IgD-negative memory B cell (primary cell): ENCODE measurements at regions not wholly inside any gene's neighbourhood (a gene's known extent, or its start where the extent isn't known, plus 50 kb on each side); places are given as distances from the start of the nearest gene placed in this dataset.

Experiments
- H3K27ac Mint-ChIP-seq, 3 donors: one replicate each; pipeline ENCODE4 v1.8.0; 2020 to 2022; ENCODE audit warnings: mild to moderate bottlenecking in 3 of 3, mixed read lengths in 3 of 3, moderate library complexity in 1 of 3
- H3K27me3 Mint-ChIP-seq: one replicate; pipeline ENCODE4 v1.8.0; 2021; ENCODE audit warnings: mixed read lengths
- H3K36me3 Mint-ChIP-seq: one replicate; pipeline ENCODE4 v1.8.0; 2020; ENCODE audit warnings: mild to moderate bottlenecking, mixed read lengths
- H3K4me1 Mint-ChIP-seq, 3 donors: one replicate each; pipeline ENCODE4 v1.8.0; 2020 to 2022; ENCODE audit warnings: mixed read lengths in 3 of 3, mild to moderate bottlenecking in 1 of 3
- H3K4me3 Mint-ChIP-seq, 4 donors: one replicate each; pipeline ENCODE4 v1.8.0; 2020 to 2022; ENCODE audit warnings: mild to moderate bottlenecking in 4 of 4, mixed read lengths in 4 of 4, moderate library complexity in 3 of 4
- H3K9me3 Mint-ChIP-seq, 3 donors: one replicate each; pipeline ENCODE4 v1.8.0; 2020 to 2021; ENCODE audit warnings: mixed read lengths in 3 of 3, mild to moderate bottlenecking in 1 of 3

- no peak overlapping the region for H3K4me3 Mint-ChIP-seq
Measured at GRCh38 chr1:234529950-234530237, 50.9 kb upstream of the TARBP1 start.

DNA sequence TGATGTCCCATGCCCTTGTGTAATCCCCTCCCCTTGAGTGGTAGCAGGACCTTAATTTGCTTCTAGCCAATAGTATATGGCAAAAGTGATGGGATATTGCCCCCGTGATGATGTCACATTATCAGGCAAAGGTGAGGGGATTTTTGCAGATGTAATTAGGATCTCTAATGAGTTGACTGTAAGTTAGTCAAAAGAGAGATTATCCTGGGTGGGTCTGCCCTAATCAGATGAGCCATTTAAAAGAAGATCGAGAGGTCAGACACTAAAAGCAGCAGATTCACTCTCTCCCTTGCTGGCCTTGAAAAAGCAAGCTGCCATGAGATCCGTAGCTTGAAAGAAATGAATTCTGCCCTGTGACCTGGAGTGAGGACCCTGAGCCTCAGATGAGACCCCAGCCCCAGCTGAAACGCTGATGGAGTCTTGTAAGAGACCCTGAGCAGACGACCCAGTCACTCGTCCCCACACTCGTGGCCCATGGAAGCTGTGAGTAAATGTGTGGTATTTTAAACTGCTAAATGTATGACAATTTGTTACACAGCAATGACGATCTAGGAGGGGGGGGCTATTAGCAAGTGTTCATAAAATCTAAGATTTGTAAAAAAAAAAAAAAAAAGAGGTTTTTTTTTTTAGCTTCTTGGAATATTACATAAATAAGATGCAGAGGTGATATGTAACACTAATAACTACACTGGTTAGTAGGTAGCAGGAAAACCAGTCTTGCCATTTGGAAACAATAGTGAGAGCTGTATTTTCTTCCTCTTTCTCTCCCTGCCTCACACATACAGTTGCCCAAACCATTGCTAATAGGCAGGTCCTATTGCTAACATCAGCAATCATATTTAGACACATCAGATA lies 50.3 kb upstream of the TARBP1 start:
- peak overlapping the region in 1 of 3 donors; percentile 53 for H3K27ac Mint-ChIP-seq
- H3K4me1 Mint-ChIP-seq, result peaks cover 9 to 18% (median 11%) of the 10 kb centered on the region in 3 donors
- no peak overlapping the region for H3K4me3 Mint-ChIP-seq
- H3K27me3 Mint-ChIP-seq, result peaks cover 14% of the 10 kb centered on the region
- no peaks in the 10 kb centered on the region for H3K36me3 Mint-ChIP-seq
- peaks cover 0 to 4% (median 3%) of the 10 kb centered on the region in 3 donors for H3K9me3 Mint-ChIP-seq

More at GRCh38 chr1:234529950-234530237, 50.9 kb upstream of the TARBP1 start:
- Mint-ChIP-seq H3K36me3 (no peaks in the 10 kb centered on the region), H3K9me3 (peaks cover 0 to 4% (median 3%) of the 10 kb centered on the region in 3 donors), H3K4me1 (peaks cover 9 to 18% (median 11%) of the 10 kb centered on the region in 3 donors), H3K27me3 (peaks cover 14% of the 10 kb centered on the region), H3K27ac (no peak overlapping the region)
